ENCODE measurements at regions not wholly inside any gene's neighbourhood (a gene's known extent, or its start where the extent isn't known, plus 50 kb on each side); places are given as distances from the start of the nearest gene placed in this dataset.

- TF ChIP-seq, protein P1, sequence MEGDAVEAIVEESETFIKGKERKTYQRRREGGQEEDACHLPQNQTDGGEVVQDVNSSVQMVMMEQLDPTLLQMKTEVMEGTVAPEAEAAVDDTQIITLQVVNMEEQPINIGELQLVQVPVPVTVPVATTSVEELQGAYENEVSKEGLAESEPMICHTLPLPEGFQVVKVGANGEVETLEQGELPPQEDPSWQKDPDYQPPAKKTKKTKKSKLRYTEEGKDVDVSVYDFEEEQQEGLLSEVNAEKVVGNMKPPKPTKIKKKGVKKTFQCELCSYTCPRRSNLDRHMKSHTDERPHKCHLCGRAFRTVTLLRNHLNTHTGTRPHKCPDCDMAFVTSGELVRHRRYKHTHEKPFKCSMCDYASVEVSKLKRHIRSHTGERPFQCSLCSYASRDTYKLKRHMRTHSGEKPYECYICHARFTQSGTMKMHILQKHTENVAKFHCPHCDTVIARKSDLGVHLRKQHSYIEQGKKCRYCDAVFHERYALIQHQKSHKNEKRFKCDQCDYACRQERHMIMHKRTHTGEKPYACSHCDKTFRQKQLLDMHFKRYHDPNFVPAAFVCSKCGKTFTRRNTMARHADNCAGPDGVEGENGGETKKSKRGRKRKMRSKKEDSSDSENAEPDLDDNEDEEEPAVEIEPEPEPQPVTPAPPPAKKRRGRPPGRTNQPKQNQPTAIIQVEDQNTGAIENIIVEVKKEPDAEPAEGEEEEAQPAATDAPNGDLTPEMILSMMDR (conservative IDR thresholded peaks at IDR 0.05 in 1 of 2, IDR thresholded peaks at IDR 0.05 in 1 of 2; ENCODE audit: extremely low read depth in 1 of 2, insufficient read depth in 1 of 2, low read depth in 1 of 2, low read length in 2 of 2) = no peak
- TF ChIP-seq EZH2 (IDR thresholded peaks at IDR 0.05; ENCODE audit: borderline replicate concordance, low read length) = no peak
Observed at GRCh38 chr7:52936750-52937149, 98.7 kb upstream of the POM121L12 start.

All from mammary epithelial cell (primary cell).